HepG2 (cell line): ENCODE measurements at regions not wholly inside any gene's neighbourhood (a gene's known extent, or its start where the extent isn't known, plus 50 kb on each side); places are given as distances from the start of the nearest gene placed in this dataset.

Experiments
- ATAC-seq: fragments of 200-7000 bp; cut with Tn5 transposase; 3 replicates; pipeline ENCODE4 v1.9.1; 2020; ENCODE audit warnings: mild to moderate bottlenecking, moderate library complexity
- BruUV-seq: library from RNA; stranded (reverse); fragments of 400-500 nt; replicated peaks from 2 replicates; lab custom pipeline; 2021; lab: Mats Ljungman, UMichigan
- CTCF ChIA-PET: fragments of 300-600 bp; formaldehyde crosslinking; extraction: SDS; loops from one replicate; lab custom pipeline; 2021; ENCODE audit warnings: low total read pairs, inconsistent platforms, low intra/inter-chr PET ratio; lab: Yijun Ruan, JAX
- POLR2A ChIA-PET: fragments of 350-600 bp; sonication (Branson Sonifier 250); formaldehyde crosslinking; loops from one replicate; lab custom pipeline; 2020; ENCODE audit warnings: antibody characterized with exemption, inconsistent platforms; lab: Yijun Ruan, JAX
- DNase-seq: peaks from one replicate; pipeline ENCODE4 v3.0.0-alpha.2; 2015; ENCODE audit warnings: low spot score
- FAIRE-seq: peaks from 3 replicates; lab custom pipeline; 2011; peaks lifted over from hg19 to GRCh38; lab: Jason Lieb, UNC
- H2AFZ ChIP-seq: one replicate; pipeline ENCODE4 v1.6.1; 2011; ENCODE audit warnings: low read length, inconsistent platforms
- H3K27ac ChIP-seq: fragments of 300-600 bp; 3 replicates; pipeline ENCODE4 v1.8.0; 2011; ENCODE audit warnings: mixed run types, mild to moderate bottlenecking, mixed read lengths, low read length, inconsistent platforms; ENCODE audit not compliant: insufficient read depth; ENCODE audit errors: extremely low read length
- H3K27me3 ChIP-seq, 2 experiments: fragments of 200-600 bp in 1 of 2; 2 replicates in 1 of 2; 3 replicates in 1 of 2; pipeline versions ENCODE4 v1.6.0 to v1.8.0; 2011; ENCODE audit warnings: low read length in 2 of 2, mild to moderate bottlenecking in 2 of 2, moderate library complexity in 2 of 2, inconsistent platforms in 1 of 2; ENCODE audit not compliant: insufficient read depth in 2 of 2, control insufficient read depth in 1 of 2
- H3K36me3 ChIP-seq, 2 experiments: fragments of 200-600 bp in 1 of 2; replicated peaks in 1 of 2; 2 replicates in 1 of 2; 3 replicates in 1 of 2; pipeline versions ENCODE4 v1.5.1 to v1.8.0; 2011; ENCODE audit warnings: low read length in 2 of 2, inconsistent platforms in 1 of 2; ENCODE audit not compliant: insufficient read depth in 2 of 2, control insufficient read depth in 1 of 2
- H3K4me1 ChIP-seq: 2 replicates; pipeline ENCODE4 v1.5.1; 2012; ENCODE audit warnings: low read length, inconsistent platforms; ENCODE audit not compliant: insufficient read depth
- H3K4me2 ChIP-seq: 2 replicates; pipeline ENCODE4 v1.6.0; 2011; ENCODE audit warnings: low read depth, low read length, inconsistent platforms
- H3K4me3 ChIP-seq, 3 experiments: fragments of 200-600 bp in 1 of 3; sonication (generic), shearing (Covaris generic) in 1 of 3; replicated peaks in 1 of 3; 2 replicates each; pipeline ENCODE4 v1.5.1; 2011 to 2016; ENCODE audit warnings: low read length in 3 of 3, inconsistent platforms in 2 of 3, low read depth in 2 of 3, mild to moderate bottlenecking in 2 of 3, control low read depth in 1 of 3, mixed read lengths in 1 of 3; ENCODE audit not compliant: insufficient read depth in 1 of 3
- H3K79me2 ChIP-seq: one replicate; pipeline ENCODE4 v1.6.1; 2011; ENCODE audit warnings: low read length, inconsistent platforms; ENCODE audit not compliant: insufficient read depth
- H3K9ac ChIP-seq: 2 replicates; pipeline ENCODE4 v1.6.0; 2011; ENCODE audit warnings: mild to moderate bottlenecking, low read depth, low read length, inconsistent platforms; ENCODE audit not compliant: insufficient read depth
- H3K9me3 ChIP-seq: 2 replicates; pipeline ENCODE4 v1.5.1; 2012; ENCODE audit warnings: mild to moderate bottlenecking, low read length
- H4K20me1 ChIP-seq: 2 replicates; pipeline ENCODE4 v1.6.0; 2011; ENCODE audit warnings: inconsistent platforms, mild to moderate bottlenecking, low read length, moderate library complexity; ENCODE audit not compliant: insufficient read depth
- RNF219 ChIP-seq: sonication (generic); formaldehyde crosslinking; IDR thresholded peaks from 2 replicates; pipeline ENCODE4 v1.5.0; 2020; ENCODE audit warnings: mild to moderate bottlenecking, missing genetic modification reagents
- SMAD9 ChIP-seq: sonication (generic); formaldehyde crosslinking; IDR thresholded peaks from 2 replicates; pipeline ENCODE4 v1.5.1; 2020; ENCODE audit warnings: mild to moderate bottlenecking, missing genetic modification reagents
- TARDBP ChIP-seq: sonication (generic); formaldehyde crosslinking; IDR thresholded peaks from 2 replicates; pipeline ENCODE4 v1.8.0; 2022; ENCODE audit warnings: mild to moderate bottlenecking, missing genetic modification reagents
- TOE1 ChIP-seq: sonication (generic); formaldehyde crosslinking; IDR thresholded peaks from 2 replicates; pipeline ENCODE4 v1.4.0; 2020; ENCODE audit warnings: mild to moderate bottlenecking, missing genetic modification reagents
- U2AF2 ChIP-seq: fragments of 200-400 bp; formaldehyde crosslinking; IDR thresholded peaks from 2 replicates; pipeline ENCODE4 v1.6.1; 2017; ENCODE audit warnings: low read depth, mild to moderate bottlenecking, low read length
- ZKSCAN1 ChIP-seq: fragments of 150-350 bp; IDR thresholded peaks from 2 replicates; pipeline ENCODE4 v1.6.1; 2014; ENCODE audit warnings: low read length
- ZNF143 ChIP-seq: sonication (generic); formaldehyde crosslinking; IDR thresholded peaks from 2 replicates; pipeline ENCODE4 v1.4.0; 2020; ENCODE audit warnings: missing genetic modification reagents
- ZNF337 ChIP-seq: sonication (generic); formaldehyde crosslinking; IDR thresholded peaks from 2 replicates; pipeline ENCODE4 v1.5.1; 2020; ENCODE audit warnings: missing genetic modification reagents, low read depth, mild to moderate bottlenecking, borderline replicate concordance
- ZNF343 ChIP-seq: sonication (generic); formaldehyde crosslinking; IDR thresholded peaks from 2 replicates; pipeline ENCODE4 v1.4.0; 2020; ENCODE audit warnings: mild to moderate bottlenecking, missing genetic modification reagents
- ZNF652 ChIP-seq: IDR thresholded peaks from 2 replicates; pipeline ENCODE4 v1.6.1; 2016; ENCODE audit warnings: low read depth, borderline replicate concordance
- ZNF747 ChIP-seq: sonication (generic); formaldehyde crosslinking; IDR thresholded peaks from 2 replicates; pipeline ENCODE4 v1.8.1; 2023; ENCODE audit warnings: missing genetic modification reagents, mild to moderate bottlenecking, borderline replicate concordance
- WGBS: methylation state at CpG from one replicate; pipeline ENCODE4 v1.1.6; 2017; ENCODE audit warnings: low lambda C conversion rate; 5-methylcytosine and 5-hydroxymethylcytosine counted together
- in situ Hi-C: cut with HindIII; loops from 2 replicates; pipeline ENCODE4 v1.10.0; 2017; ENCODE audit warnings: low pct_unique_long_range_greater_than_20kb; ENCODE audit not compliant: extremely low pct_ligation_motif_present
- intact Hi-C: fragments of 100-400 bp; cut with micrococcal nuclease; formaldehyde crosslinking; loops from one replicate; pipeline ENCODE4 v1.10.0; 2022; ENCODE audit not compliant: unreplicated experiment
- TF ChIP-seq, protein P1 (sequence below): sonication (generic); formaldehyde crosslinking; IDR thresholded peaks from 2 replicates; pipeline ENCODE4 v1.5.1; 2020; ENCODE audit warnings: mild to moderate bottlenecking, missing genetic modification reagents, borderline replicate concordance

DNA sequence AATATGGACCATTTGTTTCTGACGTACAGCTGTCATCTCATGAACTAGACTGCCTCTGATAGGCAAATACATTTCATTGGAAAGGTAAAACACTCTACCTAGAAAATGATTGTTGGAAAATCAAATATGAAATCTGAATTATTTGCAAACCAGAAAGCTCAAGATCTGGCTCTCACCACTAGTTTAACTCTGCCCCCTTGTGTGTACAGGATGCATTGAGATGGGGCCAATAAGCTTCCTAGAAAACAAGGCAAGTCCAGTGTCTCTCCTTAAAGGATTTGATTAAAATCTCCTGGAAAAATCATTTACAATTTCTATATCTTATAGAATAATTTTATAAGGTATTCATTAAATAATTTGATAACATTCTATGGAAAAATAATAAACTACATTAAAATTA, 311.9 kb upstream of the ANKH start:
- Histone ChIP-seq H3K9ac (no peak overlapping the region), H3K36me3 (no peaks in the 10 kb centered on the region), H3K4me2 (no peak overlapping the region), H4K20me1 (no peaks in the 10 kb centered on the region), H3K9me3 (no peaks in the 10 kb centered on the region), H3K4me3 (no peak overlapping the region), H3K4me1 (no peaks in the 10 kb centered on the region), H2AFZ (no peak overlapping the region), H3K27ac (no peak overlapping the region), H3K79me2 (no peaks in the 10 kb centered on the region), H3K27me3 (no peaks in the 10 kb centered on the region)
- no peak for DNase-seq
- no peak for ATAC-seq
- WGBS = 0% methylated on average over 1 of the region's 1 CpG
- TF ChIP-seq ZNF337 (no peak), ZNF747 (CRISPR knock-in tag) (no peak), RNF219 (CRISPR knock-in tag) (no peak), TOE1 (CRISPR knock-in tag) (no peak), ZNF143 (no peak), ZNF652 (CRISPR knock-in tag) (no peak)
- in situ Hi-C loops = no loop called here
- intact Hi-C loops = no loop called here
- CTCF ChIA-PET = no interaction called here
- no peak for FAIRE-seq
- no TSS peak for BruUV-seq
- POLR2A ChIA-PET = no interaction called here

- Histone ChIP-seq H3K79me2 (no peaks in the 10 kb centered on the region), H2AFZ (no peak overlapping the region), H3K4me1 (no peaks in the 10 kb centered on the region), H3K4me2 (no peak overlapping the region), H3K4me3 (no peak overlapping the region), H3K27ac (no peak overlapping the region), H4K20me1 (no peaks in the 10 kb centered on the region), H3K36me3 (no peaks in the 10 kb centered on the region), H3K9me3 (no peaks in the 10 kb centered on the region), H3K9ac (no peak overlapping the region), H3K27me3 (no peaks in the 10 kb centered on the region)
- CTCF ChIA-PET = no interaction called here
- WGBS = 0% methylated on average over 1 of the region's 1 CpG
- intact Hi-C loops (no loop called here), in situ Hi-C loops (no loop called here)
- BruUV-seq = no TSS peak
- POLR2A ChIA-PET = no interaction called here
- no peak for ATAC-seq
- no peak for DNase-seq
- no peak for FAIRE-seq
- TF ChIP-seq SMAD9 (CRISPR knock-in tag) = no peak
- no peak for TF ChIP-seq ZKSCAN1
- TF ChIP-seq, protein P1, sequence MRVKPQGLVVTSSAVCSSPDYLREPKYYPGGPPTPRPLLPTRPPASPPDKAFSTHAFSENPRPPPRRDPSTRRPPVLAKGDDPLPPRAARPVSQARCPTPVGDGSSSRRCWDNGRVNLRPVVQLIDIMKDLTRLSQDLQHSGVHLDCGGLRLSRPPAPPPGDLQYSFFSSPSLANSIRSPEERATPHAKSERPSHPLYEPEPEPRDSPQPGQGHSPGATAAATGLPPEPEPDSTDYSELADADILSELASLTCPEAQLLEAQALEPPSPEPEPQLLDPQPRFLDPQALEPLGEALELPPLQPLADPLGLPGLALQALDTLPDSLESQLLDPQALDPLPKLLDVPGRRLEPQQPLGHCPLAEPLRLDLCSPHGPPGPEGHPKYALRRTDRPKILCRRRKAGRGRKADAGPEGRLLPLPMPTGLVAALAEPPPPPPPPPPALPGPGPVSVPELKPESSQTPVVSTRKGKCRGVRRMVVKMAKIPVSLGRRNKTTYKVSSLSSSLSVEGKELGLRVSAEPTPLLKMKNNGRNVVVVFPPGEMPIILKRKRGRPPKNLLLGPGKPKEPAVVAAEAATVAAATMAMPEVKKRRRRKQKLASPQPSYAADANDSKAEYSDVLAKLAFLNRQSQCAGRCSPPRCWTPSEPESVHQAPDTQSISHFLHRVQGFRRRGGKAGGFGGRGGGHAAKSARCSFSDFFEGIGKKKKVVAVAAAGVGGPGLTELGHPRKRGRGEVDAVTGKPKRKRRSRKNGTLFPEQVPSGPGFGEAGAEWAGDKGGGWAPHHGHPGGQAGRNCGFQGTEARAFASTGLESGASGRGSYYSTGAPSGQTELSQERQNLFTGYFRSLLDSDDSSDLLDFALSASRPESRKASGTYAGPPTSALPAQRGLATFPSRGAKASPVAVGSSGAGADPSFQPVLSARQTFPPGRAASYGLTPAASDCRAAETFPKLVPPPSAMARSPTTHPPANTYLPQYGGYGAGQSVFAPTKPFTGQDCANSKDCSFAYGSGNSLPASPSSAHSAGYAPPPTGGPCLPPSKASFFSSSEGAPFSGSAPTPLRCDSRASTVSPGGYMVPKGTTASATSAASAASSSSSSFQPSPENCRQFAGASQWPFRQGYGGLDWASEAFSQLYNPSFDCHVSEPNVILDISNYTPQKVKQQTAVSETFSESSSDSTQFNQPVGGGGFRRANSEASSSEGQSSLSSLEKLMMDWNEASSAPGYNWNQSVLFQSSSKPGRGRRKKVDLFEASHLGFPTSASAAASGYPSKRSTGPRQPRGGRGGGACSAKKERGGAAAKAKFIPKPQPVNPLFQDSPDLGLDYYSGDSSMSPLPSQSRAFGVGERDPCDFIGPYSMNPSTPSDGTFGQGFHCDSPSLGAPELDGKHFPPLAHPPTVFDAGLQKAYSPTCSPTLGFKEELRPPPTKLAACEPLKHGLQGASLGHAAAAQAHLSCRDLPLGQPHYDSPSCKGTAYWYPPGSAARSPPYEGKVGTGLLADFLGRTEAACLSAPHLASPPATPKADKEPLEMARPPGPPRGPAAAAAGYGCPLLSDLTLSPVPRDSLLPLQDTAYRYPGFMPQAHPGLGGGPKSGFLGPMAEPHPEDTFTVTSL (CRISPR knock-in tag) = no peak
- no peak for TF ChIP-seq ZNF343 (CRISPR knock-in tag)
- no peak for TF ChIP-seq TARDBP (CRISPR knock-in tag)
- no peak for TF ChIP-seq U2AF2
These were observed 298.6 kb upstream of the ANKH start for GRCh38 chr5:15170173-15170572.
